ENCODE measurements at regions not wholly inside any gene's neighbourhood (a gene's known extent, or its start where the extent isn't known, plus 50 kb on each side); places are given as distances from the start of the nearest gene placed in this dataset.

- TF ChIP-seq POLR2A (IDR thresholded peaks at IDR 0.05) (no peak), CTCF (IDR thresholded peaks at IDR 0.05) (no peak)
Observed at GRCh38 chr15:69815793-69816192, 281.9 kb downstream of the TLE3 start.

All from prostate gland (tissue), 2 donors.